ENCODE measurements at regions not wholly inside any gene's neighbourhood (a gene's known extent, or its start where the extent isn't known, plus 50 kb on each side); places are given as distances from the start of the nearest gene placed in this dataset.

GRCh38 chr5:158139161-158139560, 280.2 kb upstream of the CLINT1 start:
- H3K27ac ChIP-seq (ENCODE audit: low read length) = no peak overlapping the region
- H3K4me3 ChIP-seq (ENCODE audit: low read depth in 1 of 2, low read length in 2 of 2) = no peak overlapping the region
- no peaks in the 10 kb centered on the region for H3K9me3 ChIP-seq (ENCODE audit: control insufficient read depth in 1 of 2, low read length in 2 of 2)
- no peaks in the 10 kb centered on the region for H3K4me1 ChIP-seq (ENCODE audit: control insufficient read depth in 1 of 2, insufficient read depth in 2 of 2, low read length in 2 of 2)
- no peaks in the 10 kb centered on the region for H3K27me3 ChIP-seq (ENCODE audit: low read depth, low read length)
- no peaks in the 10 kb centered on the region for H3K36me3 ChIP-seq (ENCODE audit: control insufficient read depth in 1 of 2, insufficient read depth in 2 of 2, low read length in 2 of 2)

- Histone ChIP-seq H3K36me3 (ENCODE audit: control insufficient read depth in 1 of 2, insufficient read depth in 2 of 2, low read length in 2 of 2) (no peaks in the 10 kb centered on the region), H3K27me3 (ENCODE audit: low read depth, low read length) (no peaks in the 10 kb centered on the region), H3K4me3 (ENCODE audit: low read depth in 1 of 2, low read length in 2 of 2) (no peak overlapping the region), H3K9me3 (ENCODE audit: control insufficient read depth in 1 of 2, low read length in 2 of 2) (no peaks in the 10 kb centered on the region), H3K4me1 (ENCODE audit: control insufficient read depth in 1 of 2, insufficient read depth in 2 of 2, low read length in 2 of 2) (no peaks in the 10 kb centered on the region), H3K27ac (ENCODE audit: low read length) (no peak overlapping the region)
Measured at GRCh38 chr5:158135682-158136179, 276.8 kb upstream of the CLINT1 start.

DNA sequence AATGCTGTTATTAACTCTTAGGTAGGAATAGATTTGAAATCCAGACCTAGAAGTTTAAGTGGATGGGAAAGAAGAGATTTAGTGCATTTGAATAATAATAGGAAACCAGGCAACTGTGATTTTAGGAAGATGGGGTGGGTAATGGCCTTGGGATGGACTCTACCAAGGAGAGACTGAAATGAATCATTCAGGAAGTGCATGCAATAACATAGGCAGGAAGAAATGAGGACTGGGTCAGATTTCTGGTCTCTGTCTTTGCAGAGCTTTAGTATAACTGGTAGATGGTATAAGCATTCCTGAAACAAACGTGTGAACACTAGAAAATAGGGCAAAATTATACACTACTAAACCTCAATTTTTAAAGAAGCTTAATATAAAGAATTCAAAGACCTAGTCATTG, 274.4 kb upstream of the CLINT1 start:
- no peaks in the 10 kb centered on the region for H3K27me3 ChIP-seq (ENCODE audit: low read depth, low read length)
- H3K9me3 ChIP-seq (ENCODE audit: control insufficient read depth in 1 of 2, low read length in 2 of 2) = no peaks in the 10 kb centered on the region
- H3K4me3 ChIP-seq (ENCODE audit: low read depth in 1 of 2, low read length in 2 of 2) = no peak overlapping the region
- H3K27ac ChIP-seq (ENCODE audit: low read length) = no peak overlapping the region
- no peaks in the 10 kb centered on the region for H3K36me3 ChIP-seq (ENCODE audit: control insufficient read depth in 1 of 2, insufficient read depth in 2 of 2, low read length in 2 of 2)
- H3K4me1 ChIP-seq (ENCODE audit: control insufficient read depth in 1 of 2, insufficient read depth in 2 of 2, low read length in 2 of 2) = no peaks in the 10 kb centered on the region

- Histone ChIP-seq H3K36me3 (ENCODE audit: control insufficient read depth in 1 of 2, insufficient read depth in 2 of 2, low read length in 2 of 2) (no peaks in the 10 kb centered on the region), H3K4me3 (ENCODE audit: low read depth in 1 of 2, low read length in 2 of 2) (no peak overlapping the region), H3K4me1 (ENCODE audit: control insufficient read depth in 1 of 2, insufficient read depth in 2 of 2, low read length in 2 of 2) (no peaks in the 10 kb centered on the region), H3K27me3 (ENCODE audit: low read depth, low read length) (no peaks in the 10 kb centered on the region), H3K9me3 (ENCODE audit: control insufficient read depth in 1 of 2, low read length in 2 of 2) (no peaks in the 10 kb centered on the region), H3K27ac (ENCODE audit: low read length) (no peak overlapping the region)
Measured at GRCh38 chr5:158127536-158127935, 268.6 kb upstream of the CLINT1 start.

GRCh38 chr5:158126442-158127405, 267.8 kb upstream of the CLINT1 start:
- Histone ChIP-seq H3K4me3 (ENCODE audit: low read depth in 1 of 2, low read length in 2 of 2) (no peak overlapping the region), H3K27me3 (ENCODE audit: low read depth, low read length) (no peaks in the 10 kb centered on the region), H3K4me1 (ENCODE audit: control insufficient read depth in 1 of 2, insufficient read depth in 2 of 2, low read length in 2 of 2) (no peaks in the 10 kb centered on the region), H3K9me3 (ENCODE audit: control insufficient read depth in 1 of 2, low read length in 2 of 2) (no peaks in the 10 kb centered on the region), H3K27ac (ENCODE audit: low read length) (no peak overlapping the region), H3K36me3 (ENCODE audit: control insufficient read depth in 1 of 2, insufficient read depth in 2 of 2, low read length in 2 of 2) (no peaks in the 10 kb centered on the region)

DNA sequence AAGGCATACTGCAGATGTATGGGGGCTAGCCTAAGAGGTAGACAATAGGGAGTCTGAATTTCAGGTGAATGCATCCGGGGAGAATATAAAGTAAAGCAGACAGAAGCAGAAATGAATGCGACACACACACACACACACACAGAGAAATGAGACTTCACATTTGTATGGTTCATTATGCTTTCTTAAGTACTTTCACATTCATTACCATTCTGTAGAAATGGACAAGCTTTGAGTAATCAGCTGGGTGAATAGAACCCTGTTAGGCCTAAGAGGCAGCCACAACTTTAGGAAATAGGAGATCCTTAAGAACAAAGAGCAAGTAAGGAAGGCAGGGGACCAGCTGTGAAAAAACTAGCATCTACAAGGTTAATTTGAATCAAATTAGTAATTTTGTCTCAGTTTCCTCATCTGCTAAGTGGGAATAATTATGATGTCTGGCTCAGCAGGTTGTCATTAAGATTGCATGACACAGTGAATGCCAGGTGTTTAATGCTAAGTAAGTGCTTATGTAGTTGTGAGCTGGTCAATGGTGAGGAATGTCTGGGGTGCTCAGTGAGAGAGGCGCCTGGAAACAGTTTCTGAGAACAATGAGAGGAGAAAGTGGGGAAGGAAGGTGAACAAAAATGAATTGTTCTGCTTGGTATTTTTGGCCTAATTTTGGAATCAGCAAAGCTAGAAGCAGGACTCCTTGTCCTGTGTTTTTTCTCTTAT, 265.8 kb upstream of the CLINT1 start:
- Histone ChIP-seq H3K36me3 (ENCODE audit: control insufficient read depth in 1 of 2, insufficient read depth in 2 of 2, low read length in 2 of 2) (no peaks in the 10 kb centered on the region), H3K4me1 (ENCODE audit: control insufficient read depth in 1 of 2, insufficient read depth in 2 of 2, low read length in 2 of 2) (no peaks in the 10 kb centered on the region), H3K9me3 (ENCODE audit: control insufficient read depth in 1 of 2, low read length in 2 of 2) (no peaks in the 10 kb centered on the region), H3K27ac (ENCODE audit: low read length) (no peak overlapping the region), H3K27me3 (ENCODE audit: low read depth, low read length) (no peaks in the 10 kb centered on the region), H3K4me3 (ENCODE audit: low read depth in 1 of 2, low read length in 2 of 2) (no peak overlapping the region)

DNA sequence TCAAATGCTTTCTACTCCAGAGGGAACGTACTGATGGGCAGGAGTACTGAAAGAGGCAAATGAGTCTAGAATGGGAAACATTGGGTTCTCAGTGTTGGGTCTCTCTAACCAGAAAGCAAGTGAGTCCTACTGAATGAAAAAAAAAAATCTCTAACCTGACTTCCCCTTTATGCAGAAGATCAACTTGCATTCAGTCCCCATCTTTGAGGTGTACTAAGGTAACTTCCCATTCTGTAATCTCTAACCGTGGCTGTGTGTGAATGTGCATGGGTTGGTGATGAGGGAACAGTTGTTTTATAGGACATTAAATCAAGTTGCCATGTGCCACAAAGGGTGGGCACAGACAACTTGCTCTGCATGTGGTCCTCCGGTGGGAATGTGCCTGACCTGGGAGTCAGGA, 264.6 kb upstream of the CLINT1 start:
- no peak overlapping the region for H3K4me3 ChIP-seq (ENCODE audit: low read depth in 1 of 2, low read length in 2 of 2)
- no peak overlapping the region for H3K27ac ChIP-seq (ENCODE audit: low read length)
- H3K36me3 ChIP-seq (ENCODE audit: control insufficient read depth in 1 of 2, insufficient read depth in 2 of 2, low read length in 2 of 2) = no peaks in the 10 kb centered on the region
- H3K27me3 ChIP-seq (ENCODE audit: low read depth, low read length) = no peaks in the 10 kb centered on the region
- H3K4me1 ChIP-seq (ENCODE audit: control insufficient read depth in 1 of 2, insufficient read depth in 2 of 2, low read length in 2 of 2) = no peaks in the 10 kb centered on the region
- H3K9me3 ChIP-seq (ENCODE audit: control insufficient read depth in 1 of 2, low read length in 2 of 2) = no peaks in the 10 kb centered on the region

DNA sequence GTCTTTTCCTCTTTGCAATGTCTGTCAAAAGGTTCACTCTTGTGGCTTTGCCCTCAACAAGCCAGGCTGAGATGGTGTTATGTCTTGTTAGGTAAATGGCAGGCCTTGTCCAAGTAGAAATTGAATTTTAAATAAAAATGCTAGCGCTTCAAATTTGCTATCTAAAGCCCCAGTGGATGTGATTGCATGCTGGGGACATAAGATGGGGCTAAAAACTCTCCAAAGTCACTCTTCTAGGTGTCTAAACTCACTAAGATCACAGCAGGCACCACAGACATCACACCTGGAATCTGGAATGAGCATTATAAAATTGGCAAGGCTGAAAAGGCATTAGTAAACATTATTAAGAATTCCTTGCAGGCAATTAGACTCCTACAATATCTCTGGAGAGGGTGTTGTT, 262.7 kb upstream of the CLINT1 start:
- H3K4me1 ChIP-seq (ENCODE audit: control insufficient read depth in 1 of 2, insufficient read depth in 2 of 2, low read length in 2 of 2) = no peaks in the 10 kb centered on the region

DNA sequence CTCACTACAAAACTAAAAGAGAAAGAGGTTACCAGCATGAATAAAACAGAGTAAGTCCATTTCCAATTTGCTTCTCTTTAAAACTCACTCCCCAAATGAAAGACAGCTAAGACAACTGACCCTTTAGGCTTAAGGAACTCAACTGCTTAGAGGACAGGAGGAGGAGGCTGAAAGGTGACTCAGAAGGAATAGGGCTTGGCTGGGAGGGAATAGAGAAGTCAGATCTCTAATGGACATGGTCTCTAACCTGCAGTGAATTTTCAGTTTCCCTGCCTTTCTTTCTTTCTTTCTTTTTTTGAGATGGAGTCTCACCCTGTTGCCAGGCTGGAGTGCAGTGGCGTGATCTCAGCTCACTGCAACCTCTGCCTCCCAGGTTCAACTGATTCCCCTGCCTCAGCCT, 261.8 kb upstream of the CLINT1 start:
- no peaks in the 10 kb centered on the region for H3K36me3 ChIP-seq (ENCODE audit: control insufficient read depth in 1 of 2, insufficient read depth in 2 of 2, low read length in 2 of 2)
- no peak overlapping the region for H3K27ac ChIP-seq (ENCODE audit: low read length)
- no peaks in the 10 kb centered on the region for H3K27me3 ChIP-seq (ENCODE audit: low read depth, low read length)
- no peaks in the 10 kb centered on the region for H3K4me1 ChIP-seq (ENCODE audit: control insufficient read depth in 1 of 2, insufficient read depth in 2 of 2, low read length in 2 of 2)
- H3K9me3 ChIP-seq (ENCODE audit: control insufficient read depth in 1 of 2, low read length in 2 of 2) = no peaks in the 10 kb centered on the region
- no peak overlapping the region for H3K4me3 ChIP-seq (ENCODE audit: low read depth in 1 of 2, low read length in 2 of 2)

More for the DNA sequence above, 262.7 kb upstream of the CLINT1 start:
- Histone ChIP-seq H3K36me3 (ENCODE audit: control insufficient read depth in 1 of 2, insufficient read depth in 2 of 2, low read length in 2 of 2) (no peaks in the 10 kb centered on the region), H3K27me3 (ENCODE audit: low read depth, low read length) (no peaks in the 10 kb centered on the region), H3K9me3 (ENCODE audit: control insufficient read depth in 1 of 2, low read length in 2 of 2) (no peaks in the 10 kb centered on the region), H3K27ac (ENCODE audit: low read length) (no peak overlapping the region), H3K4me3 (ENCODE audit: low read depth in 1 of 2, low read length in 2 of 2) (no peak overlapping the region)

DNA sequence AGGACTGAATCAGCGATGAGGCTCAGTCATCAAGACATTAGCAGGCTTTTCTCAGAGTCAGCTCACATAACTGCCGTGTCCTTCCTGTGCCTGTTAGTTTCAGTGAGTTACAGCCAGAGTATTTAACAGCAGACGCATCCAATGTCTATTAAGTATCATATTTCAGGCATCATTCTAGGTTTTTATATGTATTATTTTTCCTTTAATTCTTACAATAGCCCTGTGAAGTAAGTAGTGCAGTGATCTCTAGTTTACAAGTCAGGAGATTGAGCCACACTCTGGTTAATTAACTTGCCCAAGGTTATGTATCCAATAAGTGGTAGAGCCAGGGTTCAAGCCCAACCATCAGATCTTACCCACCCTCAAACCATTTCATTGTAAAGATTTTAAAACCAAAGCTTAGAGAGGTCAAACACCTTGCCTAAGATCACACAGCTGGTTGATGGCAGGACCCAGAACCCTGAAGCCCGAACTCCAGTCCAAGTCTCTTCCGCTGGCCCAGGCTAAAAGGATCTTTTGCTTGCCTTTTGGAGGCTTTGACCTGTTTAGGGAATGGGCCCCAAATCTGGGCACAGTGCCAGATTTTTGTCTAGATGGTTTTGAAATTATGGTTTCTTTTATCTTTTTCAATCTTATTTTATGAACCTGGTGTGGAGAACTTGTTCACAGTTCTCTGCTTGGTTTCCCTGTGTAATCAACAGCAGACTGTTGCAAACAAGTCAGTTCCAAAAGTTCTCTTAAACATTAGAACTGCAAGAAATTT, 261.2 kb upstream of the CLINT1 start:
- no peaks in the 10 kb centered on the region for H3K9me3 ChIP-seq (ENCODE audit: control insufficient read depth in 1 of 2, low read length in 2 of 2)
- no peak overlapping the region for H3K4me3 ChIP-seq (ENCODE audit: low read depth in 1 of 2, low read length in 2 of 2)
- H3K27ac ChIP-seq (ENCODE audit: low read length) = no peak overlapping the region
- no peaks in the 10 kb centered on the region for H3K27me3 ChIP-seq (ENCODE audit: low read depth, low read length)
- H3K4me1 ChIP-seq (ENCODE audit: control insufficient read depth in 1 of 2, insufficient read depth in 2 of 2, low read length in 2 of 2) = no peaks in the 10 kb centered on the region
- no peaks in the 10 kb centered on the region for H3K36me3 ChIP-seq (ENCODE audit: control insufficient read depth in 1 of 2, insufficient read depth in 2 of 2, low read length in 2 of 2)
